ENCODE measurements at regions not wholly inside any gene's neighbourhood (a gene's known extent, or its start where the extent isn't known, plus 50 kb on each side); places are given as distances from the start of the nearest gene placed in this dataset.
"Not testable (repeated sequence)": the region's sequence is repeated elsewhere in the genome, so short reads cannot be mapped to it uniquely, and the experiment has no call there.

GRCh38 chr21:25531538-25532250 is 75.6 kb downstream of the MRPL39 start:
- DNase-seq: not testable (repeated sequence)

- DNase-seq: no peak
Measured at GRCh38 chr21:25528515-25528914, 78.8 kb downstream of the MRPL39 start.

GRCh38 chr21:25518491-25518911 is 88.8 kb downstream of the MRPL39 start:
- no peak for DNase-seq

GRCh38 chr21:25515484-25516405 is 91.5 kb downstream of the MRPL39 start:
- DNase-seq: no peak

GRCh38 chr21:25513810-25514209 is 93.5 kb downstream of the MRPL39 start:
- DNase-seq: no peak

- no peak for DNase-seq
Measured at GRCh38 chr21:25512095-25513081, 94.9 kb downstream of the MRPL39 start.

GRCh38 chr21:25509862-25510261 is 97.4 kb downstream of the MRPL39 start:
- no peak for DNase-seq

- no peak for DNase-seq
Measured at GRCh38 chr21:25508364-25508763, 98.9 kb downstream of the MRPL39 start.

GRCh38 chr21:25507522-25507921 is 99.8 kb downstream of the MRPL39 start:
- no peak for DNase-seq

GRCh38 chr21:25506887-25507286 is 100.4 kb downstream of the MRPL39 start:
- no peak for DNase-seq

- no peak for DNase-seq
Measured at GRCh38 chr21:25506261-25506660, 101.0 kb downstream of the MRPL39 start.

GRCh38 chr21:25503981-25504380 is 103.3 kb downstream of the MRPL39 start:
- DNase-seq: no peak

- DNase-seq: no peak
Measured at GRCh38 chr21:25501996-25502665, 105.2 kb downstream of the MRPL39 start.

- no peak for DNase-seq
Measured at GRCh38 chr21:25501462-25501861, 105.8 kb downstream of the MRPL39 start.

GRCh38 chr21:25500598-25500997 is 106.7 kb downstream of the MRPL39 start:
- no peak for DNase-seq

GRCh38 chr21:25496825-25497482 is 110.3 kb downstream of the MRPL39 start:
- DNase-seq: no peak

GRCh38 chr21:25494804-25495203 is 112.5 kb downstream of the MRPL39 start:
- DNase-seq: no peak

GRCh38 chr21:25493722-25494121 is 113.6 kb downstream of the MRPL39 start:
- DNase-seq: no peak

- DNase-seq: no peak
Measured at GRCh38 chr21:25491267-25491666, 116.0 kb downstream of the MRPL39 start.

GRCh38 chr21:25490742-25491141 is 116.5 kb downstream of the MRPL39 start:
- DNase-seq: no peak

GRCh38 chr21:25489673-25490072 is 117.6 kb downstream of the MRPL39 start:
- DNase-seq: no peak

Data from NCI-H510A treated with DMSO at 0.1 percent for 48 hours (cell line).